Esophagus muscularis mucosa (tissue), 4 donors: ENCODE measurements at regions not wholly inside any gene's neighbourhood (a gene's known extent, or its start where the extent isn't known, plus 50 kb on each side); places are given as distances from the start of the nearest gene placed in this dataset.

Experiments used
- DNase-seq: peaks from one replicate; pipeline ENCODE4 v3.0.0-alpha.2; 2017; ENCODE audit errors: extremely low spot score
- H3K27ac ChIP-seq, 4 donors: fragments of 200-600 bp; sonication (generic); replicated peaks in 1 of 4; 1 replicate in 3 of 4; 2 replicates in 1 of 4; pipeline ENCODE4 v1.5.1; 2016 to 2019; ENCODE audit warnings: mild to moderate bottlenecking in 1 of 4
- H3K27me3 ChIP-seq, 4 donors: fragments of 200-600 bp; sonication (generic); one replicate each; pipeline versions ENCODE4 v1.5.1 to v1.6.0; 2016 to 2019
- H3K36me3 ChIP-seq, 4 donors: fragments of 200-600 bp; sonication (generic); one replicate each; pipeline ENCODE4 v1.5.1; 2016 to 2019
- H3K4me1 ChIP-seq, 4 donors: fragments of 200-600 bp; sonication (generic); one replicate each; pipeline ENCODE4 v1.5.1; 2016 to 2019
- H3K4me3 ChIP-seq, 4 donors: fragments of 200-600 bp; sonication (generic); 1 replicate in 2 of 4; 2 replicates in 2 of 4; pipeline ENCODE4 v1.5.1; 2016 to 2019; ENCODE audit warnings: mild to moderate bottlenecking in 4 of 4, moderate library complexity in 1 of 4
- H3K9me3 ChIP-seq, 4 donors: fragments of 200-600 bp; sonication (generic); 1 replicate in 3 of 4; 2 replicates in 1 of 4; pipeline ENCODE4 v1.5.1; 2016 to 2019
- EP300 ChIP-seq: sonication (generic); formaldehyde crosslinking; IDR thresholded peaks from one replicate; pipeline ENCODE4 v1.6.1; 2017; ENCODE audit warnings: antibody characterized with exemption
- POLR2A ChIP-seq: fragments of 450-650 bp; IDR thresholded peaks from one replicate; pipeline ENCODE4 v1.6.1; 2017; ENCODE audit warnings: antibody characterized with exemption, moderate library complexity, mild to moderate bottlenecking, low read depth
- POLR2AphosphoS5 ChIP-seq, 2 donors: sonication (generic); formaldehyde crosslinking; IDR thresholded peaks; one replicate each; pipeline ENCODE4 v1.6.1; 2017; ENCODE audit warnings: antibody characterized with exemption in 2 of 2
- WGBS: methylation state at CpG from one replicate; pipeline ENCODE4 v1.1.5; 2018; 5-methylcytosine and 5-hydroxymethylcytosine counted together
- intact Hi-C: fragments of 100-400 bp; cut with DNase I; formaldehyde crosslinking; loops from one replicate; pipeline ENCODE4 v1.15.1; 2023
- TF ChIP-seq, protein P1 (sequence below), 3 experiments: fragments of 200-600 bp in 2 of 3; fragments of 450-650 bp in 1 of 3; sonication (generic) in 2 of 3; IDR thresholded peaks; one replicate each; pipeline ENCODE4 v1.5.1; 2017 to 2019; ENCODE audit warnings: antibody characterized with exemption in 3 of 3, mild to moderate bottlenecking in 2 of 3, moderate library complexity in 1 of 3

DNA sequence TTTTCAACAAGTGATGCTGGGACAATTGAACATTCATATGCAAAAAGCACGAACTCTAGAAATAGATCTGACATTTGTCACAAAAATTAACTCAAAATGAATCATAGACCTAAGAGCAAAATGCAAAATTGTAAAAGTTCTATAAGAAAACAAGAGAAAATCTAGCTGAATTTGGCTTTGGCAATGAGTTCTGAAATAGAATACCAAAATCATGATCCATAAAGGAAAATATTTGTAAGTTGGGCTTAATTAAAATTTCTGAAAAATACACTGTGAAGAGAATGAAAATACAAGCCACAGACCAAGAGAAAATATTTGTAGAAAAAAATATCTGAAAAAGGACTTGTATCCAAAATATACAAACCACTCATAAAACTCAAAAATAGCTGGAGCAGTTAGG lies 698.8 kb upstream of the CELF2 start:
- Histone ChIP-seq H3K4me1 (no peaks in the 10 kb centered on the region), H3K36me3 (no peaks in the 10 kb centered on the region), H3K27ac (no peak overlapping the region), H3K4me3 (no peak overlapping the region), H3K9me3 (no peaks in the 10 kb centered on the region), H3K27me3 (no peaks in the 10 kb centered on the region)
- WGBS, result 90% methylated on average over 1 of the region's 1 CpG
- no peak for DNase-seq
- TF ChIP-seq POLR2AphosphoS5 (IDR thresholded peaks at IDR 0.05) (no peak), POLR2A (no peak)
- intact Hi-C loops, result no loop called here

DNA sequence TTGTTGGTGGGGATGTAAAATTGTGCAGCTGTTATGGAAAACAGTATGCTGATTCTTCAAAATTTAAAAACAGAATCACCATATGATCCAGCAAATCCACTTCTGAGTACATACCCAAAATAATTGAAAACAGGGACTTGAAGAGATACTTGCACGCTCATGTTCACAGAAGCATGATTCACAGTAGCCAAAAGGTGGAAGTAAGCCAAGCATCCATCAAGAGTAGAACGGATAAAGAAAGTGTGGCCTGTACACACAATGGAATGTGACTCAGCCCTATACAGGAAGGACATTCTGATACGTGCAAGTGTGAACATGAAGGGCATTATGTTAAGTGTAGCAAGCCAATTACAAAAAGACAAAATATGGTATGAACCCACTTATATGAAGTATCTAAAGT lies 696.7 kb upstream of the CELF2 start:
- Histone ChIP-seq H3K36me3 (no peaks in the 10 kb centered on the region), H3K27me3 (no peaks in the 10 kb centered on the region), H3K4me3 (no peak overlapping the region), H3K9me3 (no peaks in the 10 kb centered on the region), H3K4me1 (no peaks in the 10 kb centered on the region), H3K27ac (no peak overlapping the region)
- DNase-seq, result no peak
- WGBS, result 67% methylated on average over 3 of the region's 3 CpGs
- TF ChIP-seq POLR2AphosphoS5 (IDR thresholded peaks at IDR 0.05), result no peak
- TF ChIP-seq, protein P1, sequence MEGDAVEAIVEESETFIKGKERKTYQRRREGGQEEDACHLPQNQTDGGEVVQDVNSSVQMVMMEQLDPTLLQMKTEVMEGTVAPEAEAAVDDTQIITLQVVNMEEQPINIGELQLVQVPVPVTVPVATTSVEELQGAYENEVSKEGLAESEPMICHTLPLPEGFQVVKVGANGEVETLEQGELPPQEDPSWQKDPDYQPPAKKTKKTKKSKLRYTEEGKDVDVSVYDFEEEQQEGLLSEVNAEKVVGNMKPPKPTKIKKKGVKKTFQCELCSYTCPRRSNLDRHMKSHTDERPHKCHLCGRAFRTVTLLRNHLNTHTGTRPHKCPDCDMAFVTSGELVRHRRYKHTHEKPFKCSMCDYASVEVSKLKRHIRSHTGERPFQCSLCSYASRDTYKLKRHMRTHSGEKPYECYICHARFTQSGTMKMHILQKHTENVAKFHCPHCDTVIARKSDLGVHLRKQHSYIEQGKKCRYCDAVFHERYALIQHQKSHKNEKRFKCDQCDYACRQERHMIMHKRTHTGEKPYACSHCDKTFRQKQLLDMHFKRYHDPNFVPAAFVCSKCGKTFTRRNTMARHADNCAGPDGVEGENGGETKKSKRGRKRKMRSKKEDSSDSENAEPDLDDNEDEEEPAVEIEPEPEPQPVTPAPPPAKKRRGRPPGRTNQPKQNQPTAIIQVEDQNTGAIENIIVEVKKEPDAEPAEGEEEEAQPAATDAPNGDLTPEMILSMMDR (IDR thresholded peaks at IDR 0.05), result no peak
- no peak for TF ChIP-seq EP300
- TF ChIP-seq POLR2A, result no peak
- intact Hi-C loops, result no loop called here

DNA sequence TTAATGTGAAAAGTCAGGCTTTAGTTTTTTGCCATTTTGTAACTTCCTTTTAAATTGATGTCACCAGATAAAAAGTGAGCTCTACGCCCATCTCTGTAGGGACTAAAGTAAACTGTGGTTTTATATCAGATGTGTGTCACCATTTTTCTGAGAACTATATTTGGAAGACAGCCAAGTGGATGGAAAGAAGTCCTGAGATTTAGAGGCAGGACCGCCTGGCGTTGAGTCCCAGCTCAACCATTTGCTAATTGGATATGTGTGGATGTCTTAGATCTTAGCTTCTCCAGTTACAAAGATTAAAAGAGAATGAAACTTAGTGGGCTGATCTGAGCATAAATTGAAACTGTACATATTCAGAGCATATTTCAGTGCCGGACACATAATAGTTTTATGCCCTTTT lies 691.6 kb upstream of the CELF2 start:
- TF ChIP-seq, protein P1 (IDR thresholded peaks at IDR 0.05), result no peak
- TF ChIP-seq EP300, result no peak
- no peak for TF ChIP-seq POLR2A
- no peak for TF ChIP-seq POLR2AphosphoS5 (IDR thresholded peaks at IDR 0.05)
- Histone ChIP-seq H3K27me3 (no peaks in the 10 kb centered on the region), H3K27ac (no peak overlapping the region), H3K36me3 (no peaks in the 10 kb centered on the region), H3K9me3 (no peaks in the 10 kb centered on the region), H3K4me1 (no peaks in the 10 kb centered on the region), H3K4me3 (no peak overlapping the region)
- DNase-seq, result no peak
- 80% methylated on average over 4 of the region's 4 CpGs for WGBS
- intact Hi-C loops, result no loop called here

DNA sequence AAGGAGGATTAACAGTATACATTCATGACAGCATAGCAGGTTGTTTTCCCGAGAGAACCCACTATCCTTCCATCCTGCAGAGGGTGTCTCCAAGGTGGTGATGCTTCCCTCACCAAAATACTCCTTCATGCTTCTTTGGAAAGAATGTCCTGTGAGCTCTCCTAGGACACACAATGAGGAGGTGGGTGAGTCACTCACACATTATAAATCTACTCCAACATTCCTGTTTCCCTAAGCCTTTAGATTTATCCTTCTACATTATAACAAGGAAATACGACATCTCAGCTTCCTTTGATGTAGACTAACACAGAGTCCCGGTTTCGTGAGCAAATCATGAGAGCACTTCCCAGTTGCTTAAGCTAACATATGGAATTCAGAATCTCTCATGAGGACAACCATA lies 689.7 kb upstream of the CELF2 start:
- no peak for DNase-seq
- no peak overlapping the region for H3K4me3 ChIP-seq
- intact Hi-C loops, result no loop called here
- H3K4me1 ChIP-seq, result no peaks in the 10 kb centered on the region
- WGBS, result 90% methylated on average over 4 of the region's 4 CpGs
- TF ChIP-seq POLR2AphosphoS5 (IDR thresholded peaks at IDR 0.05), result no peak
- TF ChIP-seq POLR2A, result no peak
- TF ChIP-seq EP300, result no peak
- TF ChIP-seq, protein P1 (IDR thresholded peaks at IDR 0.05), result no peak
- H3K9me3 ChIP-seq, result no peaks in the 10 kb centered on the region
- no peaks in the 10 kb centered on the region for H3K27me3 ChIP-seq
- no peak overlapping the region for H3K27ac ChIP-seq
- H3K36me3 ChIP-seq, result no peaks in the 10 kb centered on the region

DNA sequence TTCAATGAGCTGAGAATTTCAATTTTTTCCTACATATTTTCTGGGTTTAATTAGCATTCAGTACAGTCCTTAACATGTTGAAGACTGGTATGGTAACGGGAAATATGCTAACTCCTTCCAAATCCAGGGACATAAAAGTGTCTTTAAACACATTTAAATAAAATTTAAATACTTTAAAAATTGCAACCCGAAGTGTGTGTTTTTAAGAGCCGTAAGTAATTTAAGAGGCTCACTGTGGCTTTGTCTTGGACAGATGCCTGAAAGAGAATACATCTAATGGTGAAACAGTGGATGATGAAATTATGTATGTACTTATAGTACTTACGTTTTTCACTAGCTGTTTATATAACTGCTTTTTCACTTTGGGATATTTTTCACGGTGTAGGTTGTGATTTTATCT lies 687.3 kb upstream of the CELF2 start:
- Histone ChIP-seq H3K36me3 (no peaks in the 10 kb centered on the region), H3K9me3 (no peaks in the 10 kb centered on the region), H3K4me1 (no peaks in the 10 kb centered on the region), H3K27ac (no peak overlapping the region), H3K27me3 (no peaks in the 10 kb centered on the region), H3K4me3 (no peak overlapping the region)
- 74% methylated on average over 5 of the region's 5 CpGs for WGBS
- intact Hi-C loops, result no loop called here
- DNase-seq, result no peak
- TF ChIP-seq EP300, result no peak
- TF ChIP-seq, protein P1 (IDR thresholded peaks at IDR 0.05), result no peak
- no peak for TF ChIP-seq POLR2A
- no peak for TF ChIP-seq POLR2AphosphoS5 (IDR thresholded peaks at IDR 0.05)
